Stomach (tissue), 4 donors: ENCODE measurements at regions not wholly inside any gene's neighbourhood (a gene's known extent, or its start where the extent isn't known, plus 50 kb on each side); places are given as distances from the start of the nearest gene placed in this dataset.

Experiments
- POLR2A ChIP-seq, 4 donors: fragments of 450-650 bp; IDR thresholded peaks; one replicate each; pipeline ENCODE4 v1.6.1; 2016; ENCODE audit warnings: antibody characterized with exemption in 4 of 4, control low read depth in 2 of 4, mild to moderate bottlenecking in 1 of 4, moderate library complexity in 1 of 4
- POLR2AphosphoS5 ChIP-seq, 3 donors: sonication (generic); formaldehyde crosslinking; IDR thresholded peaks; one replicate each; pipeline ENCODE4 v1.6.1; 2016; ENCODE audit warnings: antibody characterized with exemption in 3 of 3

DNA sequence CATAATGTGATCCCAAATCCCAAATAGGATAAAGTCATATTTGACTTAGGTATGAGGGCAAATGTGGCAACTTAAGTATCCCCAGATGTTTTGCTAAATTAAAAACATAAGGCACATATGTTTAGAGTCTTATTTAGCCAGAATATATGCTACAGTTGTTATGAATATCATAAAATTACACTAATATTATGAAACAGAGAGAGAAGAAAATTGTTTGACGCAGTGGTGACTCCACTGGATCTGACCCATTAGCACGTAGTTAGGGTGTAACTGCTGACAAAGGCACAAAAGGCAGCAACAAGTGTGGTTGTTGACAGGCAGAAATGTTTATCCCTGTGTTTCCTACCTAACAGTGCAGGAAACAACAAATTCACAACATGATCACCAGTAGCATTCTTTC lies 152.4 kb upstream of the THBS2 start:
- no peak for TF ChIP-seq POLR2A (IDR thresholded peaks at IDR 0.05)
- no peak for TF ChIP-seq POLR2AphosphoS5 (IDR thresholded peaks at IDR 0.05)
